Thoracic aorta (tissue), 2 donors: ENCODE measurements at regions not wholly inside any gene's neighbourhood (a gene's known extent, or its start where the extent isn't known, plus 50 kb on each side); places are given as distances from the start of the nearest gene placed in this dataset.
"Not testable (repeated sequence)": the region's sequence is repeated elsewhere in the genome, so short reads cannot be mapped to it uniquely, and the experiment has no call there.

Experiments used
- ATAC-seq: fragments of 150-250 bp; one replicate; pipeline ENCODE4 v1.8.0; 2017; ENCODE audit warnings: low read depth; ENCODE audit not compliant: insufficient number of reproducible peaks, low FRiP score
- DNase-seq: peaks from one replicate; pipeline ENCODE4 v3.0.0-alpha.2; 2020; ENCODE audit warnings: low spot score
- H3K27ac ChIP-seq, 2 donors: fragments of 200-600 bp; sonication (generic); 1 replicate in 1 of 2; 2 replicates in 1 of 2; pipeline ENCODE4 v1.5.1; 2016; ENCODE audit warnings: mild to moderate bottlenecking in 2 of 2, moderate library complexity in 2 of 2
- H3K27me3 ChIP-seq: fragments of 200-600 bp; sonication (generic); replicated peaks from 2 replicates; pipeline ENCODE4 v1.6.0; 2016; ENCODE audit warnings: mild to moderate bottlenecking; ENCODE audit not compliant: insufficient read depth
- H3K36me3 ChIP-seq: fragments of 200-600 bp; sonication (generic); one replicate; pipeline ENCODE4 v1.5.1; 2016
- H3K4me1 ChIP-seq, 2 donors: fragments of 200-600 bp; sonication (generic); 1 replicate in 1 of 2; 2 replicates in 1 of 2; pipeline versions ENCODE4 v1.5.1 to v1.6.0; 2016; ENCODE audit warnings: low read depth in 2 of 2, mild to moderate bottlenecking in 1 of 2; ENCODE audit not compliant: control insufficient read depth in 1 of 2
- H3K4me3 ChIP-seq: fragments of 200-600 bp; sonication (generic); 2 replicates; pipeline ENCODE4 v1.5.1; 2016; ENCODE audit warnings: mild to moderate bottlenecking
- H3K9me3 ChIP-seq: fragments of 200-600 bp; sonication (generic); 2 replicates; pipeline ENCODE4 v1.5.1; 2016
- CTCF ChIP-seq: fragments of 200-600 bp; sonication (generic); IDR thresholded peaks from one replicate; pipeline ENCODE4 v1.5.1; 2019; ENCODE audit warnings: antibody characterized with exemption

GRCh38 chr2:210863283-210863682, 306.9 kb downstream of the CPS1 start:
- H3K4me1 ChIP-seq: peaks cover 0 to under 1% of the 10 kb centered on the region in 2 donors
- ATAC-seq: no peak
- H3K9me3 ChIP-seq: no peaks in the 10 kb centered on the region
- no peak overlapping the region for H3K4me3 ChIP-seq
- no peak overlapping the region for H3K27ac ChIP-seq
- TF ChIP-seq CTCF: no peak
- DNase-seq: no peak
- H3K27me3 ChIP-seq: no peaks in the 10 kb centered on the region
- no peaks in the 10 kb centered on the region for H3K36me3 ChIP-seq

GRCh38 chr2:210871566-210871965, 315.2 kb downstream of the CPS1 start:
- not testable (repeated sequence) for H3K4me1 ChIP-seq, H3K36me3 ChIP-seq, H3K4me3 ChIP-seq, H3K27ac ChIP-seq, DNase-seq, ATAC-seq, H3K9me3 ChIP-seq, H3K27me3 ChIP-seq

- no peak overlapping the region for H3K27ac ChIP-seq
- H3K36me3 ChIP-seq: no peaks in the 10 kb centered on the region
- H3K27me3 ChIP-seq: no peaks in the 10 kb centered on the region
- TF ChIP-seq CTCF: no peak
- no peaks in the 10 kb centered on the region for H3K9me3 ChIP-seq
- no peak for ATAC-seq
- no peak for DNase-seq
- H3K4me3 ChIP-seq: no peak overlapping the region
- no peaks in the 10 kb centered on the region for H3K4me1 ChIP-seq
These were observed 317.2 kb downstream of the CPS1 start for GRCh38 chr2:210873631-210874030.

- Histone ChIP-seq H3K4me1 (no peaks in the 10 kb centered on the region), H3K9me3 (no peaks in the 10 kb centered on the region), H3K4me3 (no peak overlapping the region), H3K27me3 (no peaks in the 10 kb centered on the region), H3K36me3 (no peaks in the 10 kb centered on the region), H3K27ac (no peak overlapping the region)
- no peak for ATAC-seq
- no peak for DNase-seq
- no peak for TF ChIP-seq CTCF
These were observed 327.8 kb downstream of the CPS1 start for GRCh38 chr2:210884227-210884626.

- ATAC-seq: no peak
- peaks cover 4% of the 10 kb centered on the region for H3K9me3 ChIP-seq
- H3K36me3 ChIP-seq: no peaks in the 10 kb centered on the region
- TF ChIP-seq CTCF: no peak
- H3K4me3 ChIP-seq: no peak overlapping the region
- no peaks in the 10 kb centered on the region for H3K27me3 ChIP-seq
- H3K27ac ChIP-seq: no peak overlapping the region
- no peak for DNase-seq
- no peaks in the 10 kb centered on the region for H3K4me1 ChIP-seq
These were observed 331.6 kb downstream of the CPS1 start for GRCh38 chr2:210888035-210888434.

GRCh38 chr2:210895132-210895531, 338.7 kb downstream of the CPS1 start:
- H3K27ac ChIP-seq: no peak overlapping the region
- no peak overlapping the region for H3K4me3 ChIP-seq
- ATAC-seq (no peak), DNase-seq (no peak)
- no peak for TF ChIP-seq CTCF
- H3K4me1 ChIP-seq: no peaks in the 10 kb centered on the region
- H3K27me3 ChIP-seq: no peaks in the 10 kb centered on the region
- H3K36me3 ChIP-seq: no peaks in the 10 kb centered on the region
- H3K9me3 ChIP-seq: peaks cover 1% of the 10 kb centered on the region
